Lower lobe of right lung (tissue), 2 donors: ENCODE measurements at regions not wholly inside any gene's neighbourhood (a gene's known extent, or its start where the extent isn't known, plus 50 kb on each side); places are given as distances from the start of the nearest gene placed in this dataset.

Experiments
- ATAC-seq, 2 donors: fragments of 200-7000 bp; cut with Tn5 transposase; one replicate each; pipeline ENCODE4 v1.9.1; 2020 to 2022; ENCODE audit warnings: mild to moderate bottlenecking in 2 of 2, moderate library complexity in 2 of 2
- DNase-seq: peaks from one replicate; pipeline ENCODE4 v3.0.0-alpha.2; 2020
- H3K27ac ChIP-seq: fragments of 200-600 bp; one replicate; pipeline ENCODE4 v1.8.0; 2022
- H3K27me3 ChIP-seq: fragments of 200-600 bp; one replicate; pipeline ENCODE4 v1.8.0; 2022; ENCODE audit warnings: low read depth
- H3K36me3 ChIP-seq: fragments of 200-600 bp; one replicate; pipeline ENCODE4 v1.8.0; 2022; ENCODE audit warnings: mild to moderate bottlenecking
- H3K4me1 ChIP-seq: fragments of 200-600 bp; one replicate; pipeline ENCODE4 v1.8.0; 2022
- H3K4me3 ChIP-seq: fragments of 200-600 bp; one replicate; pipeline ENCODE4 v1.8.0; 2022; ENCODE audit warnings: mild to moderate bottlenecking
- H3K9me3 ChIP-seq: fragments of 200-600 bp; one replicate; pipeline ENCODE4 v1.8.0; 2022
- intact Hi-C: fragments of 100-400 bp; cut with DNase I; formaldehyde crosslinking; loops from one replicate; pipeline ENCODE4 v1.11.0; 2022
- TF ChIP-seq, protein P1 (sequence below): fragments of 200-600 bp; IDR thresholded peaks from one replicate; pipeline ENCODE4 v1.8.0; 2022; ENCODE audit warnings: antibody characterized with exemption, mild to moderate bottlenecking
- donor health status: DM: no; HTN: yes; CAD: no; lungs with severe emphysema.

DNA sequence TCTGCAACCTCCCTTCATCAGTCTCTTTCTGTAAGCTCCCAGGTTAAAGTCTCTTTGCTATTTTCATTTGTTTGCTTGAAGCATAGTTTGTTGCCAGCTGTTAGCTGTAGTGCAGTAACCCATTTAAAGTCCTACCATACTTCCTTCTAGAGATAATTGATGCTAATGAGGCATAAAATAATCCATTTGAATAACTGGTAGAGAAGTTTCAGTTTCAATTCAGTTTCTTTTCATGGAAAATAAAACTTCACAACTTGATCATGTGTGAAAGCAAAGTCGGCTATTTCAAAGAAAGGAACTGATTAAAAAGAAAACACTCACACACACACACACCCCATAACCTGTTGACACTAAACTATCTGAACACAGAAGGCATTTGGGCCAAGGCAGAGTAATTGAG, 68.5 kb upstream of the TENT5A start:
- Histone ChIP-seq H3K27ac (no peak overlapping the region), H3K4me1 (peaks cover 8% of the 10 kb centered on the region), H3K4me3 (no peak overlapping the region), H3K27me3 (no peaks in the 10 kb centered on the region), H3K9me3 (no peaks in the 10 kb centered on the region), H3K36me3 (no peaks in the 10 kb centered on the region)
- intact Hi-C loops = no loop called here
- DNase-seq = no peak
- TF ChIP-seq, protein P1, sequence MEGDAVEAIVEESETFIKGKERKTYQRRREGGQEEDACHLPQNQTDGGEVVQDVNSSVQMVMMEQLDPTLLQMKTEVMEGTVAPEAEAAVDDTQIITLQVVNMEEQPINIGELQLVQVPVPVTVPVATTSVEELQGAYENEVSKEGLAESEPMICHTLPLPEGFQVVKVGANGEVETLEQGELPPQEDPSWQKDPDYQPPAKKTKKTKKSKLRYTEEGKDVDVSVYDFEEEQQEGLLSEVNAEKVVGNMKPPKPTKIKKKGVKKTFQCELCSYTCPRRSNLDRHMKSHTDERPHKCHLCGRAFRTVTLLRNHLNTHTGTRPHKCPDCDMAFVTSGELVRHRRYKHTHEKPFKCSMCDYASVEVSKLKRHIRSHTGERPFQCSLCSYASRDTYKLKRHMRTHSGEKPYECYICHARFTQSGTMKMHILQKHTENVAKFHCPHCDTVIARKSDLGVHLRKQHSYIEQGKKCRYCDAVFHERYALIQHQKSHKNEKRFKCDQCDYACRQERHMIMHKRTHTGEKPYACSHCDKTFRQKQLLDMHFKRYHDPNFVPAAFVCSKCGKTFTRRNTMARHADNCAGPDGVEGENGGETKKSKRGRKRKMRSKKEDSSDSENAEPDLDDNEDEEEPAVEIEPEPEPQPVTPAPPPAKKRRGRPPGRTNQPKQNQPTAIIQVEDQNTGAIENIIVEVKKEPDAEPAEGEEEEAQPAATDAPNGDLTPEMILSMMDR = no peak
- ATAC-seq = no peak

DNA sequence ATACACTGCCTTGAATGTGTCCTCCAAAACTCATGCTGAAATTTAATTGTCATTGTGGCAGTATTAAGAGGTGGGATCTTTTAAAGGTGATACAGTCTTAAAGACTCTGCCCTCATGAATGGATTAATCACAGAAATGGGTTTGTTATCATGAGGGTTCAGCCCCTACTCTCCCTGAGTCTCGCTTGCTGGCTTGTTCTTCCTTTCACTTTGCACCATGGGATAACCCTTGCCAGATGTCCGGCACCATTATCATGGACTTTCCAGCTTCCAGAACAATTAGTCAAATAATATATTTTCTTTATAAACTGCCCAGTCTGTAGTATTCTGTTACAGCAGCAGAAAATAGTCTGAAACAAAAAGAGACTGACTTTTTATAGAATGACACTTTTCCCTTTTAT, 67.9 kb upstream of the TENT5A start:
- intact Hi-C loops = no loop called here
- no peak overlapping the region for H3K4me3 ChIP-seq

GRCh38 chr6:81819767-81820166, 67.3 kb upstream of the TENT5A start:
- ATAC-seq = no peak
- TF ChIP-seq, protein P1 = no peak

More for the DNA sequence above, 67.9 kb upstream of the TENT5A start:
- H3K27ac ChIP-seq = no peak overlapping the region
- no peak for ATAC-seq
- no peaks in the 10 kb centered on the region for H3K9me3 ChIP-seq
- H3K4me1 ChIP-seq = peaks cover 8% of the 10 kb centered on the region
- TF ChIP-seq, protein P1 = no peak
- no peak for DNase-seq
- no peaks in the 10 kb centered on the region for H3K27me3 ChIP-seq
- H3K36me3 ChIP-seq = no peaks in the 10 kb centered on the region

DNA sequence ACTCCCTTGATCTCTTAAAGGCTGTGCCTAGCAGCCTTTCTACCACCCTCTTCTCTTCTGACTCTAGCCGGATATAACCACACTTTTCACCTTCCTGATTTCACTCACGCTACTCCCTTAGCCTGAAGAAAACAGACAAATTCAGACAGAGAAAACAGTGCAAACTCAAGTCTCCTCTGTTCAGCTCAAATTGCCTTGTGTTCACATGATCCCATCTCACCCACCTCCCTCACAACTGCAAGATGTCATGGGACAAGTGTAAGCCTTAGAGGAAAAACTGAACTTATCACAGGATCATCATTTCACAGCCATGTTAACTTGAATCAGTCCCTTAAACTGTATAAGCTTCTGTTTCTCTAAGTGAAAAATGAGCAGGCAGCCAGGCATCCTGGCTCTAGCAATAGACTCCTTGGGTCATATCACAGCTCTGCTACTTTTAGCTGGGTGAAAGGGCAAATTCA, 66.5 kb upstream of the TENT5A start:
- intact Hi-C loops = no loop called here
- no peaks in the 10 kb centered on the region for H3K9me3 ChIP-seq
- H3K27ac ChIP-seq = no peak overlapping the region
- H3K27me3 ChIP-seq = no peaks in the 10 kb centered on the region
- no peak for DNase-seq
- no peak for ATAC-seq
- peaks cover 15% of the 10 kb centered on the region for H3K4me1 ChIP-seq
- no peak overlapping the region for H3K4me3 ChIP-seq
- H3K36me3 ChIP-seq = no peaks in the 10 kb centered on the region
- TF ChIP-seq, protein P1 = no peak

More at GRCh38 chr6:81819767-81820166, 67.3 kb upstream of the TENT5A start:
- Histone ChIP-seq H3K4me1 (peaks cover 13% of the 10 kb centered on the region), H3K36me3 (no peaks in the 10 kb centered on the region), H3K27ac (no peak overlapping the region), H3K27me3 (no peaks in the 10 kb centered on the region), H3K4me3 (no peak overlapping the region), H3K9me3 (no peaks in the 10 kb centered on the region)
- intact Hi-C loops = no loop called here
- no peak for DNase-seq

DNA sequence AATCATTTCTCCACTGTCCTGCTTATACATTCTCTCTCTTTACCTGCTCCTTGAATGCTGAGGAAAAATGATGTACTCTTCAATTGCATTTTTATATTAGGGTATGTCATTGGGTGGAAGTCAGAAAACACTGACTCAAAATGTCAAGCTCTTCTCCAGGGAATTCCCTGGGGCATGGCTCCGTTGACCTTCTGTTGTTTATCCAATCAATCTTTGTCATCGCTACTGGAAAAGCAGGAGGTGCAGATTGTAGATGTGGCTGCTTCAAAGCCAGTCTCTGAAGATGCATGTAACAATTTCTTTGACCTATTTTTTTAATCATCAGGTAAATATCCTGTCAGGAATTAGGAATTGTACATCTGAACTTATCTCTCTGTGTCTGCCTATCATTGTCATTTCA, 63.9 kb upstream of the TENT5A start:
- intact Hi-C loops = no loop called here
- Histone ChIP-seq H3K27me3 (no peaks in the 10 kb centered on the region), H3K27ac (no peak overlapping the region), H3K36me3 (no peaks in the 10 kb centered on the region), H3K4me3 (no peak overlapping the region), H3K9me3 (no peaks in the 10 kb centered on the region), H3K4me1 (peaks cover 15% of the 10 kb centered on the region)
- TF ChIP-seq, protein P1 = no peak
- no peak for DNase-seq
- no peak for ATAC-seq
